ENCODE measurements at regions not wholly inside any gene's neighbourhood (a gene's known extent, or its start where the extent isn't known, plus 50 kb on each side); places are given as distances from the start of the nearest gene placed in this dataset.

- no peak overlapping the region for H3T11ph ChIP-seq (ENCODE audit: low read length)
- no peaks in the 10 kb centered on the region for H3K23me2 ChIP-seq (ENCODE audit: insufficient read length, low read depth, low read length, poor library complexity, severe bottlenecking)
- no peak overlapping the region for H3K27ac Mint-ChIP-seq
- H3K4me2 ChIP-seq (ENCODE audit: insufficient read depth, insufficient read length, low read length), result no peak overlapping the region
- H3K36me3 Mint-ChIP-seq (ENCODE audit: insufficient read depth in 1 of 3, low read depth in 3 of 3), result peaks cover 8 to 11% (median 9%) of the 10 kb centered on the region in 3 experiments; a peak in 6 of 7 replicates
- no peak overlapping the region for H3K23ac ChIP-seq (ENCODE audit: insufficient read length, low read depth, low read length)
- no peak overlapping the region for H3K9ac ChIP-seq (ENCODE audit: extremely low read depth, insufficient read length, low read length)
- no peak overlapping the region for H2BK15ac ChIP-seq (ENCODE audit: low read depth, low read length)
- no peak overlapping the region for H2BK20ac ChIP-seq (ENCODE audit: low read depth, low read length, poor library complexity, severe bottlenecking)
- H3K14ac ChIP-seq (ENCODE audit: insufficient read depth, low read length), result no peak overlapping the region
- no peak overlapping the region for H2BK120ac ChIP-seq (ENCODE audit: low read depth, low read length, poor library complexity, severe bottlenecking)
- H3K18ac ChIP-seq (ENCODE audit: insufficient read length, low read depth, low read length), result no peak overlapping the region
- H3K4me1 Mint-ChIP-seq, result peaks cover 11 to 22% of the 10 kb centered on the region in 2 experiments
- no peak overlapping the region for H3K4me3 Mint-ChIP-seq
- H4K20me1 ChIP-seq (ENCODE audit: control insufficient read depth, insufficient read depth, insufficient read length), result no peaks in the 10 kb centered on the region
- no peak overlapping the region for H2BK12ac ChIP-seq (ENCODE audit: insufficient read length, low read depth, low read length)
- no peaks in the 10 kb centered on the region; the same call in 1 of the 2 replicates for H3K27me3 Mint-ChIP-seq (ENCODE audit: low read depth)
- no peaks in the 10 kb centered on the region for H3K4me1 ChIP-seq (ENCODE audit: insufficient read depth, low read length)
- H3K9me3 Mint-ChIP-seq, result peaks cover 11% of the 10 kb centered on the region in 2 experiments
- no peaks in the 10 kb centered on the region for H3K9me3 ChIP-seq (ENCODE audit: control insufficient read depth, low read depth, low read length)
- no peak overlapping the region for H4K8ac ChIP-seq (replicated peaks; ENCODE audit: insufficient read length, low read depth, low read length)
- no peak overlapping the region for H2AFZ ChIP-seq (ENCODE audit: low read length)
- no peaks in the 10 kb centered on the region for H3K27me3 ChIP-seq (ENCODE audit: insufficient read depth, low read length)
- H3K4ac ChIP-seq (ENCODE audit: low read depth, low read length), result no peak overlapping the region
- no peak overlapping the region for H4K91ac ChIP-seq (ENCODE audit: insufficient read length, low read depth, low read length)
- no peaks in the 10 kb centered on the region for H3K79me1 ChIP-seq (ENCODE audit: insufficient read depth, low read depth, low read length, poor library complexity, severe bottlenecking)
- no peak overlapping the region for H3K56ac ChIP-seq (ENCODE audit: insufficient read length, low read depth, low read length)
- no peaks in the 10 kb centered on the region for H3K79me2 ChIP-seq (ENCODE audit: insufficient read depth, low read length)
- no peak overlapping the region for H4K5ac ChIP-seq (ENCODE audit: insufficient read length, low read depth, low read length)
- no peak overlapping the region for H2BK5ac ChIP-seq (ENCODE audit: insufficient read length, low read length)
- no peak for DNase-seq
- TF ChIP-seq, protein P1, sequence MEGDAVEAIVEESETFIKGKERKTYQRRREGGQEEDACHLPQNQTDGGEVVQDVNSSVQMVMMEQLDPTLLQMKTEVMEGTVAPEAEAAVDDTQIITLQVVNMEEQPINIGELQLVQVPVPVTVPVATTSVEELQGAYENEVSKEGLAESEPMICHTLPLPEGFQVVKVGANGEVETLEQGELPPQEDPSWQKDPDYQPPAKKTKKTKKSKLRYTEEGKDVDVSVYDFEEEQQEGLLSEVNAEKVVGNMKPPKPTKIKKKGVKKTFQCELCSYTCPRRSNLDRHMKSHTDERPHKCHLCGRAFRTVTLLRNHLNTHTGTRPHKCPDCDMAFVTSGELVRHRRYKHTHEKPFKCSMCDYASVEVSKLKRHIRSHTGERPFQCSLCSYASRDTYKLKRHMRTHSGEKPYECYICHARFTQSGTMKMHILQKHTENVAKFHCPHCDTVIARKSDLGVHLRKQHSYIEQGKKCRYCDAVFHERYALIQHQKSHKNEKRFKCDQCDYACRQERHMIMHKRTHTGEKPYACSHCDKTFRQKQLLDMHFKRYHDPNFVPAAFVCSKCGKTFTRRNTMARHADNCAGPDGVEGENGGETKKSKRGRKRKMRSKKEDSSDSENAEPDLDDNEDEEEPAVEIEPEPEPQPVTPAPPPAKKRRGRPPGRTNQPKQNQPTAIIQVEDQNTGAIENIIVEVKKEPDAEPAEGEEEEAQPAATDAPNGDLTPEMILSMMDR (conservative IDR thresholded peaks at IDR 0.05), result no peak
- H3K27ac ChIP-seq (ENCODE audit: insufficient read length, low read depth, low read length), result no peak overlapping the region
- WGBS (ENCODE audit: extremely low coverage, insufficient read length, low lambda C conversion rate), result no CpG with 5 or more reads among the region's 5 CpGs
- H2AK5ac ChIP-seq (ENCODE audit: insufficient read length, low read length), result no peak overlapping the region
These were observed 321.1 kb downstream of the AASDHPPT start for GRCh38 chr11:106398502-106399075.

All from H9 (cell line).